ENCODE measurements at regions not wholly inside any gene's neighbourhood (a gene's known extent, or its start where the extent isn't known, plus 50 kb on each side); places are given as distances from the start of the nearest gene placed in this dataset.
"Not testable (repeated sequence)": the region's sequence is repeated elsewhere in the genome, so short reads cannot be mapped to it uniquely, and the experiment has no call there.

DNA sequence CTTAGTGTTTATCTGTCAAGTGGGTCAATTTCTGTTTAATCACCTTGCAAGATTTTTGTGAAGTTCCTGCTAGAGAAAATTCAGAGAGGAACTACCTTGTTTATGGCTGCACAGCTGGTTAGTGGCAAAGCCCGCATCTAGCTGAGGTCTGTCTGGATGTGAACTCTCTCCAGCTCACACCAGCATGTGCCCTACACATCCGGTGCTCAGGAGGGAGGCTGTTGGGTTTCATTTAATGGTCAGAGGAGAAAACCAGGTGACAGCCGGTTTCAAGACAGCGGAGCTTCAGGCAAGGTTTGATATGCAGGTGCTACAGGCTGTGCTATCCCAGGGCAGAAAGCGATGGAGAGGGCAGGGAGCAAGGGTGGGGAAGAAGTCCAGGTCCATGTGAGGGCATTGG is 351.1 kb downstream of the ACTR3B start:
- in situ Hi-C loops (cut with MboI; ENCODE audit: low pct_unique_long_range_greater_than_20kb in 2 of 9, low sequenced_read_pairs in 9 of 9, unreplicated experiment in 9 of 9), result no loop called here
- H3K27ac ChIP-seq, result no peak overlapping the region
- H3K4me3 ChIP-seq, result no peak overlapping the region
- no peak for ATAC-seq (replicated peaks in 6 of 8)
- 0 to 100% (median 63%) methylated on average over 1 to 5 of the region's 5 CpGs; no CpG with 5 or more reads in 4 of the 10 experiments for WGBS, 10 experiments
- no peaks in the 10 kb centered on the region for H3K4me1 ChIP-seq (replicated peaks in 1 of 2)

GRCh38 chr7:153122255-153122654 is 362.7 kb downstream of the ACTR3B start:
- H3K4me1 ChIP-seq (replicated peaks in 1 of 2); H3K27ac ChIP-seq; ATAC-seq (replicated peaks in 6 of 8); in situ Hi-C loops (cut with MboI; ENCODE audit: low pct_unique_long_range_greater_than_20kb in 2 of 9, low sequenced_read_pairs in 9 of 9, unreplicated experiment in 9 of 9); H3K4me3 ChIP-seq: not testable (repeated sequence)
- 17 to 90% (median 63%) methylated on average over 1 to 8 of the region's 8 CpGs for WGBS, 10 experiments

GRCh38 chr7:153130052-153130451 is 370.5 kb downstream of the ACTR3B start:
- Histone ChIP-seq H3K4me1 (replicated peaks in 1 of 2) (no peaks in the 10 kb centered on the region), H3K4me3 (no peak overlapping the region), H3K27ac (no peak overlapping the region)
- 0 to 38% (median 6%) methylated on average over 1 to 2 of the region's 2 CpGs; no CpG with 5 or more reads in 5 of the 10 experiments for WGBS, 10 experiments
- in situ Hi-C loops (cut with MboI; ENCODE audit: low pct_unique_long_range_greater_than_20kb in 2 of 9, low sequenced_read_pairs in 9 of 9, unreplicated experiment in 9 of 9), result no loop called here
- ATAC-seq (replicated peaks in 6 of 8), result no peak

DNA sequence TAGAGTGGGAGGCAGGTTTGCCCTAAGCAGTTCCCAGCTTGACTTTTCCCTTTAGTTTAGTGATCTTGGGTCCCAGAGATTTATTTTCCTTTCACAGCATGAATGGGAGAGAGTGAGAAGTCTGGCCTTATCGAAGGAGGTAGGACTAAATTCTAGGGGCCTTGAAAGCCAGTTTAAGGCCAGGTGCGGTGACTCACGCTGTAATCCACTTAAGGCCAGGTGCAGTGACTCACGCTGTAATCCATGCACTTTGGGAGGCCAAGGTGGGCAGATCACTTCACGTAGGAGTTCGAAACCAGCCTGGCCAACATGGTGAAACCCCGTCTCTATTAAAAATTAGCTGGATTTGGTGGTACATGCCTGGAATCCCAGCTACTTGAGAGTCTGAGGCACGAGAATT is 392.2 kb downstream of the ACTR3B start:
- no peaks in the 10 kb centered on the region for H3K4me1 ChIP-seq (replicated peaks in 1 of 2)

GRCh38 chr7:153152801-153153422 is 393.4 kb downstream of the ACTR3B start:
- Histone ChIP-seq H3K4me3 (no peak overlapping the region), H3K4me1 (replicated peaks in 1 of 2) (no peaks in the 10 kb centered on the region), H3K27ac (no peak overlapping the region)
- 8 to 69% (median 31%) methylated on average over 1 to 8 of the region's 8 CpGs; no CpG with 5 or more reads in 1 of the 10 experiments for WGBS, 10 experiments
- peak in 2 of 8 experiments; percentile 9 to 71 for ATAC-seq (replicated peaks in 6 of 8)
- in situ Hi-C loops (cut with MboI; ENCODE audit: low pct_unique_long_range_greater_than_20kb in 2 of 9, low sequenced_read_pairs in 9 of 9, unreplicated experiment in 9 of 9), result no loop called here

More for the DNA sequence above, 392.2 kb downstream of the ACTR3B start:
- Histone ChIP-seq H3K27ac (no peak overlapping the region), H3K4me3 (no peak overlapping the region)
- ATAC-seq (replicated peaks in 6 of 8), result no peak
- in situ Hi-C loops (cut with MboI; ENCODE audit: low pct_unique_long_range_greater_than_20kb in 2 of 9, low sequenced_read_pairs in 9 of 9, unreplicated experiment in 9 of 9), result no loop called here
- 10 to 90% (median 75%) methylated on average over 2 to 7 of the region's 8 CpGs; no CpG with 5 or more reads in 3 of the 10 experiments for WGBS, 10 experiments

DNA sequence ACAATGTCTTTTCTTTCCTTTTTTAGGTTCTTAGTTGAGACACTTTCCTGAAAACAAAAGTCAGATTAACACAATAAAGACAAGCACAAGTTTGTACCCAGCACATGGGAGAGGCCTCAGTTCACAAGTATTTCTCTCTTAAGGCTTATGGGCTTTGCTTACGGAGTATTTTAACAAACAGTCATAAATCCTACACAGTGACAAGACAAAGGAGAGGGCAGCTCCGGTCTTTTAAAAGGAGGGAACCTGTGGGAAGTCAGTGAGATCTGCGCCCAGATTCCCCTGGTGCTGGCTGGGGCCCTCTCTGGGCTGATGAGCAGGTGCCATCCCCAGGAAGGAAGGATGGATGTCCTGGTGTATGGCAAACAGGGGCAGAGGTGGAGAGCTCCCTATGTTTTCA is 398.6 kb downstream of the ACTR3B start:
- no peak overlapping the region for H3K4me3 ChIP-seq
- in situ Hi-C loops (cut with MboI; ENCODE audit: low pct_unique_long_range_greater_than_20kb in 2 of 9, low sequenced_read_pairs in 9 of 9, unreplicated experiment in 9 of 9), result no loop called here
- ATAC-seq (replicated peaks in 6 of 8), result no peak
- no peaks in the 10 kb centered on the region for H3K4me1 ChIP-seq (replicated peaks in 1 of 2)
- 10 to 37% (median 20%) methylated on average over 1 to 3 of the region's 3 CpGs; no CpG with 5 or more reads in 2 of the 10 experiments for WGBS, 10 experiments
- H3K27ac ChIP-seq, result no peak overlapping the region

DNA sequence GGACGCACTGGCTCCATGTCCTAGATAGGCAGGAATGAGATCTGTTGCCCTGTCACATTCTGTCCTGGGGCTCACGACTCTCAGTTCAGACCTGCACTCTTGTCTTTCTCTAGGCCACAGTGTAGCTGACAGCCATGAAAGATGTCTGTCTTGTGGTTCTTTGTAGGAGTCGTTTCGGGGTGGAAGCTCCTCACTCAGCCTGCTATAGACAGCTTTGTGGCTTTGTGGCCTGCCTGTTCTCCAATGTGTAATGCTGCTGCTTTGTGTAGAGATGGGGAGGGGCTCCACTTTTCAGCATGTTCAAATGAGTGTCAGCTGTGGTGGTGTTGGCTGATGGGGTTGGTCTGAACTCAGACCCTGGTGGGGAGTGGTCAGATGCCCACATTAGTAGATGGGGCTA is 410.7 kb downstream of the ACTR3B start:
- H3K4me3 ChIP-seq, result no peak overlapping the region
- in situ Hi-C loops (cut with MboI; ENCODE audit: low pct_unique_long_range_greater_than_20kb in 2 of 9, low sequenced_read_pairs in 9 of 9, unreplicated experiment in 9 of 9), result no loop called here
- 17 to 85% (median 63%) methylated on average over 1 to 3 of the region's 4 CpGs; no CpG with 5 or more reads in 6 of the 10 experiments for WGBS, 10 experiments
- H3K27ac ChIP-seq, result no peak overlapping the region
- no peak for ATAC-seq (replicated peaks in 6 of 8)
- no peaks in the 10 kb centered on the region for H3K4me1 ChIP-seq (replicated peaks in 1 of 2)

GRCh38 chr7:153185936-153186335 is 426.4 kb downstream of the ACTR3B start:
- Histone ChIP-seq H3K27ac (no peak overlapping the region), H3K4me1 (replicated peaks in 1 of 2) (no peaks in the 10 kb centered on the region), H3K4me3 (no peak overlapping the region)
- in situ Hi-C loops (cut with MboI; ENCODE audit: low pct_unique_long_range_greater_than_20kb in 2 of 9, low sequenced_read_pairs in 9 of 9, unreplicated experiment in 9 of 9), result no loop called here
- ATAC-seq (replicated peaks in 6 of 8), result no peak

GRCh38 chr7:153188161-153188560 is 428.6 kb downstream of the ACTR3B start:
- in situ Hi-C loops (cut with MboI; ENCODE audit: low pct_unique_long_range_greater_than_20kb in 2 of 9, low sequenced_read_pairs in 9 of 9, unreplicated experiment in 9 of 9), result no loop called here
- ATAC-seq (replicated peaks in 6 of 8), result no peak
- WGBS, 10 experiments, result 0 to 70% (median 33%) methylated on average over 1 to 3 of the region's 3 CpGs; no CpG with 5 or more reads in 1 of the 10 experiments
- H3K4me1 ChIP-seq (replicated peaks in 1 of 2), result no peaks in the 10 kb centered on the region
- no peak overlapping the region for H3K4me3 ChIP-seq
- no peak overlapping the region for H3K27ac ChIP-seq

- no peak overlapping the region for H3K4me3 ChIP-seq
- peak in 2 of 8 experiments; percentile 49 to 56 for ATAC-seq (replicated peaks in 6 of 8)
- WGBS, 10 experiments, result 0 to 88% (median 57%) methylated on average over 1 to 3 of the region's 3 CpGs; no CpG with 5 or more reads in 2 of the 10 experiments
- in situ Hi-C loops (cut with MboI; ENCODE audit: low pct_unique_long_range_greater_than_20kb in 2 of 9, low sequenced_read_pairs in 9 of 9, unreplicated experiment in 9 of 9), result no loop called here
- H3K27ac ChIP-seq, result no peak overlapping the region
- H3K4me1 ChIP-seq (replicated peaks in 1 of 2), result no peaks in the 10 kb centered on the region
These were observed 429.1 kb downstream of the ACTR3B start for GRCh38 chr7:153188630-153189029.

DNA sequence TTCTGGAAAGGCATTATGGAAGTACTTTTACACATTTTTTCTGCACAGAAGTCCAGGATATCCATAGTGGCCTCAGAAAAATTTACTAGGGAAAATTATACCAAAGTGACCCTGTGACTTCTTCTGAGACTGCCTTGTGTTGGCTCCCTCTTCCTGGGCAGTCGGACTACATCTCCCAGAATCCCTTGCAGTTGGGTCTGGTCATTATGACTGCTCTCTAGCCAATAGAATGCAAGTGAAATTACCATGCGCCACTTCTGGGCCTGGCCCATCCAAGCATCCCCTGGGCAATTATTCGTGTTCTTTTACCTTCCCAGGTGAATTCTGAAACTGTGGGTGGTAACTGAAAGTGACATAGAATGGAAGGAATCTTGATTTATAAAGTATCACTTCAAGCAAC is 430.9 kb downstream of the ACTR3B start:
- no peak overlapping the region for H3K27ac ChIP-seq
- ATAC-seq (replicated peaks in 6 of 8), result peak in 1 of 8 experiments; percentile 85
- no peaks in the 10 kb centered on the region for H3K4me1 ChIP-seq (replicated peaks in 1 of 2)
- 0 to 90% (median 40%) methylated on average over 1 to 3 of the region's 3 CpGs; no CpG with 5 or more reads in 3 of the 10 experiments for WGBS, 10 experiments
- H3K4me3 ChIP-seq, result no peak overlapping the region
- in situ Hi-C loops (cut with MboI; ENCODE audit: low pct_unique_long_range_greater_than_20kb in 2 of 9, low sequenced_read_pairs in 9 of 9, unreplicated experiment in 9 of 9), result no loop called here

DNA sequence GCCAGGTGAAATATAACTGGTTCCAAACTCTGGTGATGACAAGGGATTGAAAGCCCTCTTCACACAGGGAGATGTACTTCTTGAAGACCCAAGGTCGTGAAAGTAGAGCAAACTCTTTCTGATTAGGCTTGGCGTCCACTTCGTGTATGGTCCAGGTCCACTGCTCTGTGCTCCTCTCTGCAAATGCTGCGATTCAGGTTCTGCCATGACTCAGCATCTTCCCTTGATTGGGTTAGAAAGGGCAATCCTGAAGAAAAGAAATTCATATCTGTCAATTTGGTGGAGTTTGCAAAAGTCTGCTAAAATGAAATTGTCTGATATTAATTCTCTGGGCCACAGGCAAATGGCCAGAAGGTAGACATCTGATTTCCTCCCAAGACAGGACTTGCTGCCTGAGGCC is 431.4 kb downstream of the ACTR3B start:
- H3K27ac ChIP-seq, result no peak overlapping the region
- in situ Hi-C loops (cut with MboI; ENCODE audit: low pct_unique_long_range_greater_than_20kb in 2 of 9, low sequenced_read_pairs in 9 of 9, unreplicated experiment in 9 of 9), result no loop called here
- no peak overlapping the region for H3K4me3 ChIP-seq
- H3K4me1 ChIP-seq (replicated peaks in 1 of 2), result no peaks in the 10 kb centered on the region
- ATAC-seq (replicated peaks in 6 of 8), result no peak
- WGBS, 10 experiments, result 42 to 80% (median 57%) methylated on average over 1 to 4 of the region's 4 CpGs; no CpG with 5 or more reads in 5 of the 10 experiments

GRCh38 chr7:153193144-153193595 is 433.6 kb downstream of the ACTR3B start:
- ATAC-seq (replicated peaks in 6 of 8), result peak in 6 of 8 experiments; percentile 35 to 92 (median 66)
- WGBS, 10 experiments, result 0 to 22% (median 14%) methylated on average over 1 to 10 of the region's 12 CpGs; no CpG with 5 or more reads in 5 of the 10 experiments
- in situ Hi-C loops (cut with MboI; ENCODE audit: low pct_unique_long_range_greater_than_20kb in 2 of 9, low sequenced_read_pairs in 9 of 9, unreplicated experiment in 9 of 9), result no loop called here
- Histone ChIP-seq H3K4me1 (replicated peaks in 1 of 2) (no peaks in the 10 kb centered on the region), H3K4me3 (no peak overlapping the region), H3K27ac (no peak overlapping the region)

GRCh38 chr7:153217032-153217431 is 457.5 kb downstream of the ACTR3B start:
- no peaks in the 10 kb centered on the region for H3K4me1 ChIP-seq (replicated peaks in 1 of 2)
- H3K27ac ChIP-seq, result no peak overlapping the region
- 40 to 96% (median 67%) methylated on average over 2 to 7 of the region's 8 CpGs; no CpG with 5 or more reads in 3 of the 10 experiments for WGBS, 10 experiments
- ATAC-seq (replicated peaks in 6 of 8), result peak in 1 of 8 experiments; percentile 45
- no peak overlapping the region for H3K4me3 ChIP-seq
- in situ Hi-C loops (cut with MboI; ENCODE audit: low pct_unique_long_range_greater_than_20kb in 2 of 9, low sequenced_read_pairs in 9 of 9, unreplicated experiment in 9 of 9), result no loop called here

Measured in motor neuron (in vitro differentiated cells).